ENCODE measurements at regions not wholly inside any gene's neighbourhood (a gene's known extent, or its start where the extent isn't known, plus 50 kb on each side); places are given as distances from the start of the nearest gene placed in this dataset.

DNA sequence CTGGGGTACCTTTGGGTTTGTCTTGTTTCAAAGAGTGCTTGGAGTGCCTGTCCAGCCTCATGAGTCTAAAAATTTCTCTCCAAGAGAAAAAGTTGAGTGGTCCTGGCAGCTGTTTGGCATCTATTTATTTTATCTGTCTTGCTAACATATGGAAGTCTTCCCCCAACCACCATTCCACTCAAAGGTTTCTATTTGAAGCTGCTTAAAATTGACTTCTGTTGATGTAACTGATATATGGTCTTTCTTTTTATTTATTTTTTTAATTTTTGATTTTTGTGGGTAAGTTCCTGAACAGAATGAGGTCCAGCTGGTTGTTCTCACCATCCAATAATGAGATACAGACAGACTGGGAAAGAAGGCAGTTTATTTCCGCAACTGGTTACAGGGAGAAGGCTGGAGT is 178.7 kb upstream of the SGCD start:
- peak; percentile 22 for DNase-seq

- DNase-seq: peak; percentile 71
Measured at GRCh38 chr5:156149213-156149612, 177.8 kb upstream of the SGCD start.

- DNase-seq: no peak
Measured at GRCh38 chr5:156153602-156154001, 173.4 kb upstream of the SGCD start.

- no peak for DNase-seq
Measured at GRCh38 chr5:156154757-156155156, 172.2 kb upstream of the SGCD start.

DNA sequence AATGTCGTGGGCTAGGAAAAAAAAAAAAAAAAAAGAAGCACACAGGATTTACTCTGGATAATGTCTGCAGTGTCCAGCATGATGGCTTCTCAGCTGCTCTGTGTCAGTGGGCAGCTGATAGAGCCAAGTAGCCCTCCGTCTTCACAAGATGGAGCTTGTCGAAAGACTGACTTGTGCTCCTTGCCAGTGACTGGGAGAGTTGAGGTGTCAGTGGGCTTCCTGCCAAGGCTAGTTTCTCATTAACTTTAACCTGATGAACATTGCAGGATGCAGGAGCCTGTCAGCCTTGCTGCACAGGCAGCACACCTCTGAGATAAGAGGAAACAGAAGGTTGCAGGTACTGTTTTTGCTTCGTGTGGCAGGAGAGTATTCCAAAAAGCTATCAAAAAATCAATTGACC is 171.4 kb upstream of the SGCD start:
- DNase-seq: no peak

GRCh38 chr5:156164306-156164705 is 162.7 kb upstream of the SGCD start:
- peak; percentile 68 for DNase-seq

GRCh38 chr5:156169495-156169894 is 157.5 kb upstream of the SGCD start:
- no peak for DNase-seq

GRCh38 chr5:156170351-156170961 is 156.5 kb upstream of the SGCD start:
- DNase-seq: no peak

- DNase-seq: no peak
Measured at GRCh38 chr5:156174225-156174624, 152.7 kb upstream of the SGCD start.

GRCh38 chr5:156178117-156178516 is 148.8 kb upstream of the SGCD start:
- no peak for DNase-seq

- DNase-seq: peak; percentile 27
Measured at GRCh38 chr5:156181656-156182055, 145.3 kb upstream of the SGCD start.

- DNase-seq: peak; percentile 56
Measured at GRCh38 chr5:156182174-156182967, 144.6 kb upstream of the SGCD start.

DNA sequence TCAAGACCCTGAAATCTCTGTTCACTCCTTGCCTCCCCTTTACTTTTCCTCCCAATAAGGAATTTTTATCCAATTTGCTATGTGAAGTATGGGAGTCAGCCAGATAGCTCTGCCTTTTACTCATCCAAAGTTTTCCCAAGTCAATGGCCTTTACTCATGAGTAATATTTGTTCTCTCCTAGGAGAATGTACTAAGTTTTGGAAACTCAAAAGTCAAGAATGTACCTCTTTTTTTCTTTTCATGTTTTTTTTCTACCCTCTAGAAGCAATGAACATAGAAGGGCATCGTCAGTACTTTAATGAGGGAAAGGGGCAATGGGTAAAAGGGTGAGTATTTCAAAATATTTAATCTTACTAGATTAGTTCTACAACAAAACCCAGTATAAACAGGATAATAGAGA is 140.2 kb upstream of the SGCD start:
- DNase-seq: peak; percentile 95

- peak; percentile 64 for DNase-seq
Measured at GRCh38 chr5:156188016-156188415, 138.9 kb upstream of the SGCD start.

DNA sequence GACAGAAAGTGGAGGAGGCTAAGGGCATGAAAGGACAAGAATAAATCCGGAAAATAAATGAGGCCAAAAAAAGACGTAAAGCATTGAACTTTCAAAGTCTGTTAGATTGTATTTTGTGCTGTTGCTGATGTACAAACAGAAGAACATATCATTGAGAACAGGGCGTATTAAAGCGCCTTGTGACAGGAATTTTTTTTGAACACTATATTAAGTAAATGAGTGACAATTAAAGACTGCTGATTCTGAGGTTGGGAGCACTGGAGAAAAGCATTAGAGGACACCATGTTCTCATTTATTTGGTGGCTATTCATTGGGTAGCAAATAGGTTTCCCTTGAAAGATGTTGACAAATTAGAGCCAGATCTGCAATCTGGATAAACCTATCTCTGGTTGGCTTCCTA is 137.3 kb upstream of the SGCD start:
- DNase-seq: no peak

GRCh38 chr5:156191547-156191946 is 135.4 kb upstream of the SGCD start:
- DNase-seq: no peak

DNA sequence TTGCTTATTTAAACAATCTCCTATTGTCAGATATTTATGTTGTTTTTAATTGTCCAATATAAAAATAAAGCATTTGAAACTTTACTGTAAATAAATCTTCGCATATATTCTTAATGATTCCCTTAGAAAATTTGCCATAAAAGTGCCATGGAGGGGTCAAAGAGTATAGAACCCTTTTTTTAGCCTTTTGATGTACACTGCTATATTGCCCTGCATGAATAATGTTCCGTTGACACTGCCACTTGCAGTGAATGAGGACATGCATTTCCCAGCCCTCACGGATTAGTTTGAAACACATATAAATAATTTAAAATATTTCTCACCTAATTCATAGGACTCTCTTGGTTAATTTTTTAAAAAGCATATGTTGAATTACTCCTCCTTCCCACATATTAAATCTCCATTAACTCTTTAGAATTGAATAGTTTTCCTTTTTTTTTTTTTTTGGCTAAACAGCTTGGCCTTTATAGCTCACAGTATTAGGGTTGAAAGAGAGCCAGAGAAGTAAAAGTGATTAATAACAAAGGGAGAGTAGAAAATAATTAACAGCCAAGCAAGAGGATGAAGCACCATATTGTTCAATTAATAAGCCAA is 129.8 kb upstream of the SGCD start:
- no peak for DNase-seq

DNA sequence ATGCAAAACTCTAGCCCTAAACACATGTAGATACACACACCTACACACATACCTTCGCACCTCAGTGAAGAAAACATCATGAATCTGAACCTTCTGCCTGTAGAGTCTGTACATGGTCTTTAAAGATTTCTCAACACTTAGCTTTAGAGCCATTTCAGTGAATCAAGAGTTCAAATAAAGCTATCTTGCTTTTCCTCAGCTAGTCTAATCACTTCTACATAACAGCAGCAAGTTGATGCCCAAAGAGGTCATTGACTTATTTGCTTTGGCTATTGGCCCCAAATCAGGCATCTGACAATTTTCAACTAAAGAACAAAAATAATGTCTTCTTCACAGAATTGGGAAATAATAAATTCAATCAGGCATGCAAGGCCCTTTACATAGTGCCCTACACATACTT is 127.9 kb upstream of the SGCD start:
- no peak for DNase-seq

DNA sequence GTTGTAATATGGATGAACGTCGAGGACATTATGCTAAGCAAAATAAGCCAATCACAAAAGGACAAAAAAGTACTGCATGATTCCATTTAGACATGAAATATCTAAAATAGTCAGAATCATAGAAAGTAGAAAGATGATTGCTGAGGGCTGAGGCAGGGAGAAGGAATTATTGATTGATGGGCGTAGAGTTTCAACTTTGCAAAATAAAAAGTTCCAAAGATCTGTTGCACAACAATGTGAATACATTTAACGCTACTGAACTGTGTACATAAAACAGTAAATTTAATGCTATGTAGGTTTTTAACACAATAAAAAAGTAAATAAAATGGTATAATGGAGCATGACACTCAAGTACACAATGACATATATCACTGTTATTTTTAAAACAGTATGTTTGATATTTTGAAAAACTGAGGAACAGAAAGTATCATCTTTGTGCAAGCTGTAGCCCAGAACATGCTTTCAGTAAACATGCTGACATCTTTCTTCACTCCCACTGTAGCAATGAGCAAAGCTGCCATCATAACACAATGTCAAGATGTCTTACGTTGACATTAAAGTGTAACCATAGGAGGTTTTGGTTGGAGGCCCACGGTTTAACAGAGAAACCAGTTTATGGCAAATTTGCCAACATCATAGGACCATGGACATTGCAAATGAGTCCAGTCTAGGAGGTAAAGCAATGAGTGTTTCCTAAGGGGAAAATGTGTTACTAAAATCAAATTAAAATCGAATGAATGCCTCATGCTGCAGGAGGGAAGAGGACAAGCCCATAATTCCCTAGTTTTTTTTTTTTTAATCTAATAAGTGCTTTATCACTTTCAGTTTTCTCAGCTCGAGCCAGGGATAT is 125.8 kb upstream of the SGCD start:
- DNase-seq: no peak

DNA sequence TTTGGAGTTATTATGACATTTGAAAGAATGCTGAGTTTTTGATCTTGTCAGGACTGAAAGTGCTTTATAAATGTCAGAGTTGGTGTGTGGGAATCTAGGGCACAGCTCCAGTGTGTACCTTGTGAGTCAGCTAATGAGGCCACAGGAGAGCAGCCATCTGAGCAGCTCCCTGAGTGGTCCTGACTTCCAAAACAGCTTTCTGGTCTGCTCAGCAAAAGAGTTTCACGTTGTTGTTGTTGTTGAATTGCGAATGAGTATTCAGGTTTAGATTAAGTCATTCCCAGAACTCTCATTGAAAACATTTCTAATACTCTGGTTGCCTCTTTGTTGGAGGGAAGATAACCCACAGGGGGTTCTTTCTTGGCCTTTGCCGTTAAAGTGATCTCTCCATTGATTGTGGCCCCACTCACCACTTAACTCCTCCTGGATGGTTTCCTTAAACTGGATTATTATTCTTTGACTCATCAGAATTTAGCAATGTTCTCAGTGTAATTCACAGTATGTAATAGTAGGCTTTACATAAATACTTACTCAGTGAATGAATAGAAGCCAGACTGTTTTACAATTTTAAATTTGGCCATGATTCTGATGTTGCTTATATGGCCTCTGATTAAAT is 125.1 kb upstream of the SGCD start:
- peak; percentile 93 for DNase-seq

DNA sequence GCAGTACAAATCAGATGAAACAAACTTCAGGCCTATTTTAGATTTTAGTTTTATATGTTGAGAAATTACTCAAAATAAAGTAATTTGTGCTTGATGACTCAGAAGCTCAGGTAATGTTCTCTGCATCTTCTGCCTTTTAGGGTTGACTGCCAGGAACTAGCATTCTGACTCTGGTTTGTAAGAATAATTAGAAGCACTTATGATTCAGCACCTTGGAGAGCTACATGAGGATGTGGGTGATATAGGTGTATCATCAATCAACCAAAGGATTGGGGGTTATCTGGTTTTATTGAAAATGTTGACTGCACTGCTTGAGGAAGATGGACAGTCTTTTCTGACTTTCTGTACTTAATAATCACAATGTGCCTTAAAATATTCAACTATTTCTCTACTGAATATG is 118.7 kb upstream of the SGCD start:
- peak; percentile 34 for DNase-seq

DNA sequence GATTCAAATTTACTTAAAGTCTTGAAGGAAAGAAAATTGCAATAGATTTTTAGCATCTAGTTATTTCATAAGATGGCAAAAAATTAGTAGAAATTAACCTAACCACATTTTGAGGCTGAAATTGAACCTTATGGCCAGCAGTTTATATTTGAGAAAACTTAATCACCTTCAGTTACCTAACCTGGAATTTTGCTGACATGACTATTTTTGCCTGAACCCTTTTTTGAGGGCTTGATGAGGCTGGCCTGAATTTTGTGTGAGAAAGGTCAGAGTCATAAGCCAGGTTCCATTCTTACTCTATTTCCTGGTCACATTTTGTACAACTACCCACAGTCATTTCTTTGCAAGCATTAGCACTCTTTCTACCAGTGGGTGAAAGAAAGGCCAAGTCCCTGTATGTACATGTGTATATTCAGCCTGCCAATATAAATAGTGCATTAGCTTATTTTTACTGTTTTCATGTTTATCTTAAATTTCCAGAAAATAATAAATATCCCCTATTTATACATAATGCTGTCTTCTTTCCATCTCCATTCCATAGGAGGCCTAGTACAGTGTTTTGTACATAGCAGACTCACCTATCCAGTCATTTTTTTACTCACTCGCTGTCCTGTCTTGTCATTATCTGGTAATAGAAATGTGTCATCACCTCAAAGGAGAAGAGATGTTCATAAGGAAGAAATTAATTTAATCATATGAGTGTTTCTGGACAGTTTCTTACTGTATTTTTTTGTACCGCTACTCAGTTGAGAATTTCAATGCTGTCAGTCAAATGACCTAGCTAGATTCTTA is 108.4 kb upstream of the SGCD start:
- no peak for DNase-seq
